HG03378 (cell line): ENCODE measurements at regions not wholly inside any gene's neighbourhood (a gene's known extent, or its start where the extent isn't known, plus 50 kb on each side); places are given as distances from the start of the nearest gene placed in this dataset.

Experiments
- ATAC-seq: cut with Tn5 transposase; IDR thresholded peaks from one replicate; pipeline ENCODE4 v1.9.1; 2021; ENCODE audit warnings: mild to moderate bottlenecking, moderate library complexity; ENCODE audit not compliant: unreplicated experiment

DNA sequence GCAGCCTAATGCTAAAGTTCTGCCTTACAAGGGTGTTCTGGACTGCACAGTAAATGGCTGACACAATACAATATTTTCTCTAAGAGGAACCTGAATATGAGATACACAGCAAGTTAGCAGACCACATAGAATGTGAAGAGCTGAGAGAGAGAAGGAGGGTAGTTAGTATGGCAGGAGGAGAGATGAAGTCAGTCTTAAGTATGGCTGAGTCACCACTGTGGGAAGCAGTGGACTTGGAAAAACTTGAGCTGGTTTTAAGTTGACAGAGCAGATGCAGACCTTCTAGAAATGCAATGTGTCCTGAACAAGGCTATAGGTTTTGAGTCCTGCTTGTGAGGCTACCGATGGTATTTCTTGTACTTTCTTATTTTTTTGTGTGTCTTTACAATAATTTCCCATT lies 172.5 kb downstream of the SH2D1A start:
- no peak for ATAC-seq

DNA sequence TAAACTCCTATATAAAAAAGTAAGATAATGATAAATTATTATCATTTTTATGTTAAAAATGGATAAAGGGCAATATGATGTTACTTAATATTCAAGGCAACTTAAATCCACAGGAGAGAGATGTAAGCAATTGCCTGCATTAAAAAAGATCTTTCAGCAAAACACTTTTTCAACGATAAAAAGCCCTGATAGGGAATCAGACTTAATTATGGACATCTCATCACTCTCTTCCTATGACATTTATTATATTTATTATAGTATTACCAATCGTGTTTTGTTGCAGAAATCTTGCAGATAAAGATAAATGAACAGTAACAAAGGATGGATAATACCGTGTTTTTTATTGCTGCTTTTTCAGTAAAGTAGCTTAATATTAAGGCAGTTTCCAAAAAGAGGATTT lies 178.5 kb downstream of the SH2D1A start:
- no peak for ATAC-seq

DNA sequence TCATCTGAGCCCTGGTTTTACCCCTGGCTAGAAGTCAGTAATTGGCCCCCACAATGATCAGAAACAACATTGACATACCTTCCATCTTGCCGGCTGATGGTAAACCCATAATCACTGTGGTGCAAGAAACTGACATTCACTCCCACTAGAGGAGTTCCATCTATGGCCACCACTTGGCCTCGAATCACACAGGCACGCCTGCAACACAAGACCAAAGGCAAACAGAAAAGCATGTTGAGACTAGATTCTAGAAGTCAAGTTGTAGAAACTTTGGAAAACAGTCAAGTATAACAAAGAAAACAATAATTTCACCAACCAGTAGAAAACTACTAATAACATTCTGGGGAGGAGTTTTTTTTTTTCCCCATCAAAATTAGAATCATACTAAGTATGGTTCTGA lies 183.4 kb downstream of the SH2D1A start:
- no peak for ATAC-seq

DNA sequence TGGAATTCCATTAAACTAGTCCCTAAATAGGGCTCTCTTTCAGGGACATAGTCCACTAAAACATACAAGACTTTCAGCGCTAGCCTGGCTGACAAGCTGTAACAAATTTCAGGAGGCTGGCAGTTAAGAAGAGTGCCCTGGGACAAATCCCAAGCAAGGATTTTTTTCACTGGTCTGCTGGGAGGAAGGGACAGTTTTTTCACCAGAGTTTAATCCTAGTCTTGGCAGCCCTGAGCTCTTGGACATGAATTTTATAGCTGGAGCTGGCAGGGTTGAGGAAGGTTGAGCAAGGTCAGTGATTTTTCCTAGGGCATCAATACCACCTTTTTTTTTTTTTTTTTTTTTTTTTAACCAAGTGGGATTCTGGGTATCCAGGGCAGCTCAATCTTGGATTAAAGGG lies 184.4 kb downstream of the SH2D1A start:
- ATAC-seq: no peak

DNA sequence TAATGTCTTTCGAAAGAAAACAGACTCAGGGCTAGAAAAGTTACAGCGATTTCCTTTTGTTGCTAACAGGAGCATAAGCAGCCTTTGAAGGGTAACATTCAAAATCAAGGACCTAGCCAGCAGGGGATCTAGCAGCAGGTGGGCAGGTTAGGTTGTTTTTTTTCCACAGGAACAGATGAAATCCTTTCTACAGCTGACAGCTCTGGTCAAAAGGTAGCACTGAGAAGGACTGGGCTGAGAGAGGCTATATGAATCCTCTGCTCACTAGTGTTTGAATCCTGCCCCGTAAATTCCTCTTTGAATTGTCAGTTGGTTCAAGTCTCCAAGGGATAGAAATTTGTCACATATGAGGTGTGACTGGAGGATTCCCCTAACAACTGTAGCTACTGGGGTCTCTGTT lies 188.2 kb downstream of the SH2D1A start:
- no peak for ATAC-seq

DNA sequence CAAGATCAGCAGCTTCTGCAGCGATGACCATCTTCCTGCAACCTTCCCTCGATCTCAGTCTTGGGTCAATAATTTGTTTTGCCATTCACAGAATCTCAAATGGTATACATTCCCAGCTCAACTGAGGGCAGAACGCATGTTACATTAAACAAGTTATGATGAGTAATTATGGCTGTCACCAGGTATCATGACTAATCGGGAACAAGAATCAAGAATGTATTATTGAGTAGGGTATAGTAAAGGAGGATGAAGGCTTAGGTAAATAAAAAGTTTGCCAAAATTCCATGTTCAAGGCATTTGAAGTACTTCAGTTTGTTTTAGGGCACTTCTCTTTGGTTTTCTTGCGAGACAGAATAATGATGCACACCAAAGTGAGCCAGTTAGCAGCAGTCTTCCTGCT lies 194.1 kb downstream of the SH2D1A start:
- no peak for ATAC-seq

DNA sequence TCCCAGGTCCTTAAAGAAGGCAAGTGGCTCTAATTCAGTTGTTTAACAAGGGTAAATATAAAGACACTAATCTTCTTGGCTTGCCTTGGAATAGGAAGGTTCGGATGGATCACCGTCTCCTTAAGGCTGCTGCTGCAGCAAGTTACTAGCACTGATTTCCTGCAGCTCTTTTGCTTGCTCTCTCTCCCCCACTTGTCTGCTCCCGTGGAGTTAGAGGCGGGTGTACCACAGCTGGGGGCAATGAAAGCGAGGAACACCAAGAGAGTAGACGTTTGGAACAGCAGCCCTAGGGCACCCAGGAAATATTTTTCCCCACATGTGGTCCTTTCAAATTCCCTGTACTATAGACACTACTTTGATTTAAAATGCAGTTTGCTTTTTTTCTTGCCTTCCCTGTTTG lies 202.2 kb downstream of the SH2D1A start:
- no peak for ATAC-seq

DNA sequence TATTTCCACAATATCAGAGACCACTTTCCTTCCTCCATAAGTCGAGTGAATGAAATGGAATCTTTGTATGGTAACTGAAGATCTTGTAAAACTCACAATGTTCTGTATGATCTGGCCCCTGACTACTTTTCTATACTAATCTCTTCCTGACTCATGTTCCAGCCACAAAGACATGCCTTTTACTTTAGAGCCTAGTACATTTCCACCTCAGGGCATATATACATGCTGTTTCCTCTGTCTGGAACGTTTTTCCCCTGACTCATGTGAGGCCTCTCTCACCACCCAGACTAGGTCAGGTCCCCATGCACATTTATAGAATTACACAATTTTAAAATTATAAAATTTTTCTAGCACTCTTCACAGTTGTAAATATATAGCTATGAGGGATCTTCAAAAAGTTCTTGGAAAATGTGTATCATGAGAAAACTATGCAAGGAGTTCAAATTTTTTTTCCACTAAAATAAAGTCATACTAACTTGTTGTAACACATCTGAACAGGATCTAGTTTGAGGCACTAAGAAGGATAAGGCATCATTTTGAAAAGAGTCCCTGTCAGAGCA lies 208.8 kb downstream of the SH2D1A start:
- no peak for ATAC-seq

DNA sequence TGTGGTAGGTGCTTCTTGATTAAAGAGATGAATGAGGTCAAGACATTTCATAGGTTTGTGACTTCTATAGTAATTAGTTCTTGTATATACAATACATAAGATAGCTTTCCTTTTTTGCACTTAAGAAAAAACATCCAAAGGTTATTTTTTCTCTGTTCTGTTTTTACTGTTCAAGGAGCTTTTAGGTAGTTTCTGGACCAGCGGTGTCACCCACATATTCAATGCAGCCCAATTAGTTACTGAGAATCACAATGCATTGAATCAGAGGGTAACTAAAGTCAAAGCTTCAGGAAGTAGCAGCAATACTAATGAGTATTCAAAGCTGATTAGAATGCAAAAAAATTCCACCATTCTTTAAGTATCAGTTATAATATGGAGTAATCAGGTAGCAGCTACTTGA lies 211.6 kb downstream of the SH2D1A start:
- ATAC-seq: no peak

DNA sequence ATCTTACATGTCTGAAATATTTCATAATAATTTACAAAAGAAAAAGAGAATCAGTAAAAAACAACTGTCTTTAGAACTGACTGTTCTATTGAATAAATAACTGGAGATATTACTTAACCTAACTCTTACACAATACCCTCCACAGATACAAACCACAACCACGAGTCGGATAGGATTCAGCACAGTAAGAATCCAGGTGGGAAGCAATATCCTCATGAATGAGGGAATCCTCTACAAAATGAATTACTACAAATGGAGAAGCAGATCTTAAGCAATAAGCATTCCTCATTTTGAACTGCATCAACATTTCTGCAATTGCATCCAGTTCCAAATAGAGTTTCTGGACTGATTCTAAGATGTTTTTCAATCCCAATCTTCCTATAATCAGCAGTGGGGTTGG lies 227.1 kb downstream of the SH2D1A start:
- no peak for ATAC-seq

DNA sequence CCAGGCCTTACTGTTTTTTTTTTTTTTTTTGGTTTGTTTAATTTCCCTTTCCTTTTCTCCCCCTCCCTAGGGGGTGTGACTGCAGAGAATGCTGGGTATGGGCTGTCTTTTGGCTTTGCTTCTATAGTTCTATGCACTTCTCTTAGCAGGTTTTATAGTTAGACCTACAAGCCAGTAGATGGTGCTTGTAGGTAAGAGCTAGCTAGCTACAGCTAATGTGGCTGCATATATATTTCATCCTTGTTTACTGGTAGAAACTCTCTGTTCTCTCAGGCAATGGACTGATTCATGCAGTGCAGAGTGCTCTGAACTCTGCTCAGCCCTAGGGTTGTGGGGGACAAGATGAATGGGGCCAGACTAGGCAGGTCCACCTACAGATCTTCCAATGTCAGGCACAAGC lies 246.4 kb downstream of the SH2D1A start:
- ATAC-seq: no peak

DNA sequence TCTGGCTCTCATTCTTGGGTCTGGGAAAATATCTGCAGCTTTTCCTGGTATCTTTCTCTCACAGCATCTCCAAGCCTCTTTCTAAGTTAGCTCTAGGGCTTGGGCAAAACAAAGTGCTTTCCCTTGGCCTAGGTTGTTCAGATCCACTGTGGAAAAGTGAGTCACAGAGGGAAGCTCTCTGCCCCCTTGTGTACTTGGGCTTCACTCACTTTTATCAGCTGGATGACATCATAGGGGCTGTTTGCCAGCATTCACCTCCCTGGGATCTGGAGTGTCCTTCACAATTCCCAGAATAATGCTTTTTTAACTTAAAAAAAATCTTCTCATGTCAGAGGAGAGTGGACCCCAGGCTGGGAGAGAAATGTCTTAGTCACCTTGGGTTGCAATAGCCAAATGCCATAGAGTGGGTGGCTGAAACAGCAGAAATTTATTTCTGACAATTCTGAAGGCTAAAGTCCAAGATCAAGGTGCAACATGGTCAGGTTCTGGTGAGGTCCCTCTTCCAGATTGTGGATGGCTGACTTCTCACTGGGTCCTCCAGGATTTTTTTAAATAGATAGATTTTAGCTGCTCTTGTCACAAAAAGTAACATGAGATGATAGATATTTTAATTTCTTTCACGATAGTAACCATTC lies 247.8 kb downstream of the SH2D1A start:
- ATAC-seq: no peak

DNA sequence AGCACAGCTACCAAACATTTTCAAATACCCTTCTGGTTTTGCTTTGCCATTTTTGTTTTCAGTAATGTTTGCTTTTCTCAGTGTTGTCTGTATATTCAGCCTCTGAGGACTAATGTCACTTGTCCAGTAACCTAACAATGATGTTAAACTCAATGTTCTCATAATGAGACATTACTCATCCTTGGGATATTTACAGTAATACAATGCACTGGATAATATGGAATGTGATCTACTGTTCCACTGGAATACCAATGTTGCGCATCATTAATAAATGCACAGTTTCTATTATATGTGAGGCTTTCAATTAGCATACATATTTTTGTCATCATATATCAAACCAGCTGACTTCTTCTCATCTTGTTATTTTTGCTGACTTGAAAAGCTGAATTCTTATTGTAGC lies 259.1 kb downstream of the SH2D1A start:
- no peak for ATAC-seq

DNA sequence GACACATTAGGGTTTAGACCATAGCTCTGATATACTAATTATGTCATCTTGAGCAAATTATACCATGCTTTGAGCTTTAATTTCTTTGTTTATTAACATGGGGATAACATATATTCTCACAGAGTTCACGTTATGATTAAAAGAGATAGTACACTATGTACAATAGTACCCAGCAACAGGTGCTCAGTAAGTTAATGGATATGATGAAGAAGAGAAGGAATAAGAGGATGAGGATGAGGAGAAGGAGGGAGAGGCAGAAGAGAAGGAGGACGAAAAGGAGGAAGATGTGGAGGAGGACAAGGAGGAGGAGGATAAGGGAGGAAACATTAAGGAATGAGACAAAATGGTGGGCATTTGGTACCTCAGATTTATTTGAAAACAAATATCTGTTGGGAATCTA lies 260.4 kb downstream of the SH2D1A start:
- no peak for ATAC-seq

DNA sequence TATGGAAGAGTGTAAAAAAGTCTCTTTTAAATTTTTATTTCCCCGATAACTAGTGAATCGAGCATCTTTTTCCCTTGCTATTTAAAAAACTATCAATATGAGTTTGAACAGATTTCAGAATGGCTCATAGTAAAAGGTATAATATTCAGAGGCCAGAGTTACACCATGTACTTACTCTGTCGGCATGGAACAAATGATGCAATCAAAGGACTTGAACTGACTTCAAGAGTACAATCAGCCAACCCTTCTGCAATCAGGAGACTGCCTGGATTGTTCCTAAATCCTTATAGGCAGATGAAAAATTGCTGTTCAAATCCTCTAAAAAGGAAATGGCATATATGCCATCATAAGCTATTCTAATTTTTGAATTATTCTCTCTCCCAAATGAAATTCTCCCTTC lies 273.3 kb downstream of the SH2D1A start:
- ATAC-seq: no peak

DNA sequence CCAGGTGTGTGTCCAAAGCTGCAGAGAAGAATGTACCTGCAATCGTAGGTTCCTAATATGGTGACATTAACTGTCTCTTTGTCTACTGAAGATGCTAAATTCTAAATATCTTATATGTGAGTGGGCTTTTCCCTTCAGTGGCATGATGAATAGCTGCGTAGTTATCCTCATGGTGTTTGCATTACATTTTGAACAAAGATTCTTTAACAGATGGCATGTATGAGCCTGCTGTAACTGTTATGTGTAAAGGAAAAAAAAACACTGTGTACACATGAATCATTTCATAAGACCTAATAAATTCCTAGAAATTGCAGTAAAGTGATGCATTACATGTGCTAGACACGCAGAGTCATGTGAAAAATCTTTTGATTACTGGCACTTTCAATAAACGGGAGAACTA lies 288.0 kb downstream of the SH2D1A start:
- no peak for ATAC-seq

DNA sequence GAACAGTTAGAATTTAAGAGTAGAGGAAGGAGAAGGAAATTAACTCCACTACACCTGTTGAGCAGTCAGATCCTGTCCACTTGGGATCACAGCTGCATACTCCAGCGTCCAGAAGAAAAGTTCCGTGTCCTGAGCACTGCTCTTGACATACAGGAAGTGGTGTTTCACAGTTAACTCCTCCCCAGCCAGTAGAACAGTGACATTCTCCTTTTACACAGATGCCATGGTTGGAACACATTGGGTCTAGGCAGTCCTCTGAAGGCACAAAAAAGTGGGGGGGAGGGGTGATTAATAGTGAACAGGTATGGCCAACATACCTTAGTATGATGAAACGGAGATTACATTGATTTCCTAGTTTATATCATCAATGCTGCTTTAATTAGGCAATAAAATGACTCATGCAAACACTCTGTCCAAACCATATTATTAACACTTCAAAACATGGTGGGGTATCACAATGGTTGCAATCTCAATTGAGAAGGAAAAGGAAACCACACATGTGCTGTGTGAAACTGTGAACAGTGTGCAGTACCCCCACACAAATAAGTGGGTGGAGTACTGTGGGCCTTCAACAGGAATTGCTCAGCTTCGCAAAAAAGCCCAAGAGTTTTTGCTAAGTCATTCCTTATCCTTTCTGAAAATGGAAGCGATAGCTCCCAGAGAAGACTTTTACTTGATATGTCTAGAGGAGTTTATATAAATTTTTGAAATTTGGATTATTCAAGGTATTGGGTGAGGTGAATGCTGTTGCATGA lies 295.6 kb downstream of the SH2D1A start:
- no peak for ATAC-seq

DNA sequence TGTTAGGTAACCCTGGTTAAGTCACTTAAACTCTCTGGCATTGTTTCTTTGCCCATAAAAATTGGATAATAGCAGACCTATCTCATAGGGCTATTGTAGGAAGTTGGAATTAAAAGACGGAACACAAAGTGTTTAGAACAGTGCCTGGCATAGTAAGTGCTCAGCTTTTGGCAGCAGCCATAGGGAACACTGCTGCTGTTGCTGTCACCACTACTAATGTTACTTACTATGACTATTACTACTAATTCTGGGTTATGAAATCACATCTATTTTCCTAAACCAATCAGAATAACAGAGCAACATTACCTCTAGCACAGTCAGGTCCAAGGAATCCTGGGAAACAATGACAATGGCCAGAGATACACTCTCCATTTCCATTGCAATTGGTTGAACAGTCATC lies 300.0 kb downstream of the SH2D1A start:
- no peak for ATAC-seq

DNA sequence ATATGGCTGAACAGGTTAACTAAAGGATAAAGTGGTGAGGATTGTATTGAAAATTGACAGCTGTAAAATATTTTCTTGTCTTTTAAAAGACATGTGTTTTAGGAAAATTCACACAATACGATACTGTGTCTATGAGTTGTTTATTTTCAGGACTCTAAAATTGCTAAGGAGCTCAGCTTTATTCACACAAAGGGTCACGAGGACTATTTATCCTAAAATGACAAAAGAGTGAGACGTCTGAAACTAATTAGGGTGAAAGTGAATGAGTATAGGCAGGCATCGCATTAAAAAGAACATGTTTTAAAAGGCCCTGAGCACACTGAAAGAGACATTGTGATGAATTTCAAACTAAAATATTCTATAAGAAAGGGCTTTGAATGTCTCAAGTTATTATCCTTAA lies 304.7 kb downstream of the SH2D1A start:
- ATAC-seq: no peak

DNA sequence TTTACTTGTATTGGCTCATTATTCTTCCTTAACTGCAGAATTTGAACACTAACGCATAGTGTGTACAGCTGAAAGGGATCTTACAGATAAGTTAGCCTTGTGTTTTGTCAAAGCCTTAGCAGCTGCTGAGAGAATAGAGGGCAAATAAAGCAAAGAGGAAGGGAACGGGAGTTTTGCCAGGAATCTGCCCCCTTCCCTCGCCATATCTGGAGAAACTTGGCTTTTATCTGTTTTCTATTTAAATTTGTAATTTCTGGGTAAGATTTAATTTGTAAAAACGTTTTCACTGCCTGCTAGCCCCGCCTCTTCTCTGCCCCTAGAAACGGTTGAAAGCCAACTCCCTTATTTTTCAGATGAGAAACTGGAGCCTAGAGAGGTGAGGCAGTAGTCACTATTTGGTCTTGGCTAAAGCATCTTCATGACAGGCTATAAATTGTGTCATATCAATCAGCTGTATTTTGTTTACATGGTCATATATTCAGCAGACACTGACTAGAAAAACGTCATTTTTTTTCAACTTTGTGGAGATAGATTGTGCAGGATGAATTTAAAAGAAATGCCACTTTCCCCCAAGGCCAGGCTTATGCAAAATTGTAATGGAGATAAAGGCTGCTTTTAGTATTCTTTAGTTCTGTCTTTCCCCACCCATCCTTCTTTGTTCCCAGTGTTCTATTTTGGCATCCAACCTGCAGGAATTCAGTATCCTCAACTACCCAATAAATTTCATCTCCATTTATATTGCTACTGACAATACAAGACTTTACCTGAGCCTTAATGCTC lies 319.4 kb downstream of the SH2D1A start:
- ATAC-seq: no peak

DNA sequence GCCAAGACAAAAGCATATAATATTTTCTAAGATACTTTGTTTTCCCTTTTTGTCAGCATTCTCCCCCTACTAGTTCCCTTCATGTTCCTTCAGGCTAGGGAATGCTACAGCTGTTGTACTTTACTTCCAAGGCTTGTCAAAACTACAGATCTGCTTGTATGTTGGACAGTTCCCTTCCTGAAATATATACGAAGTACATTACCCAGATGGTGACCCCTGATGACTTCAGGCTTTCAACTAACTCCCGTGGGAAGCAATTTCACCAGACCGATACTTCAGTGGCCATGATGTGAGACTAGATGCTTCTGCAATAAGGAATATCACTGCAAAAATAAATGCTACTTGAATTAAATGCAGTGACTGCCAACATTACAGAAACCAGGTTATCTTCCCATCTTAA lies 332.8 kb downstream of the SH2D1A start:
- ATAC-seq: no peak

DNA sequence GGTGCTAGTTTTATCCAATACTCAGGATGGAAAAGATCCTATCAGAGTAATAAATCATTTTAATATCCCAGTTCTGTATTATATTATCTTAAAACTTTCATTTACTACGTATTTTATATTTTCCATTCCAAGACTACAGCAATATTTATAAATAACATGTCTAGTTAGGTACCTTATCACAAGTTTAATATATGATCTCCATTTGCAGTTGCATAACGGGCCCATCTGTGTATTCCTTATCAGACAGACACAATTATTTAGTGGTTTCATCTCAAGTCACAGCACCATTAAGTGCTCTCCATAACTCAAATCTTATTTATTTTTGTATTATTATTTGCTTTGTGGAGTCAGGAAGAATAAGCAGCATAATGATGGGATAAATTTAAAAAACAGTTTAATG lies 333.9 kb downstream of the SH2D1A start:
- no peak for ATAC-seq
